ENCODE measurements at regions not wholly inside any gene's neighbourhood (a gene's known extent, or its start where the extent isn't known, plus 50 kb on each side); places are given as distances from the start of the nearest gene placed in this dataset.

DNA sequence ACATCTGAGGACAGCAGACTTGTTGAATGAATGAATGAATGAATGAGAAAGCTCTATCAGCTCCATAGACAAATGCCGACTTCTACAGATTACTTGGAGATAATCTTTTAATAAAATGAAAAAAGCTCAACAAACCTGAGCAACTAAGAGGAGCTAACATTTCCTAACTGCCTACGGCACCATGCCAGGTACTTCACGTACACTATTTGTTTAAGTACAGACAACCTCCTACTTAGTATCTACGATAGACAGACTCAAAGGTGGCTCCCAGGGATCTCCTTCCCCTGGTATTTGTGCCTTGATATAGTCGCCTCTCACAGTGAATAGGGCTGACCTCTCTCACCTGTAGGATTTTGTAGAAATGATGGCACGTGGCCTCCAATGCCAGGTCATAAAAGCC, 412.2 kb upstream of the FAT1 start:
- no peak for TF ChIP-seq YY1 (IDR thresholded peaks at IDR 0.05; ENCODE audit: insufficient read depth, insufficient read length)
- no peak for TF ChIP-seq ZNF274 (IDR thresholded peaks at IDR 0.05; ENCODE audit: low read depth, low read length)

All from NT2/D1 (cell line).